ENCODE measurements at regions not wholly inside any gene's neighbourhood (a gene's known extent, or its start where the extent isn't known, plus 50 kb on each side); places are given as distances from the start of the nearest gene placed in this dataset.

DNA sequence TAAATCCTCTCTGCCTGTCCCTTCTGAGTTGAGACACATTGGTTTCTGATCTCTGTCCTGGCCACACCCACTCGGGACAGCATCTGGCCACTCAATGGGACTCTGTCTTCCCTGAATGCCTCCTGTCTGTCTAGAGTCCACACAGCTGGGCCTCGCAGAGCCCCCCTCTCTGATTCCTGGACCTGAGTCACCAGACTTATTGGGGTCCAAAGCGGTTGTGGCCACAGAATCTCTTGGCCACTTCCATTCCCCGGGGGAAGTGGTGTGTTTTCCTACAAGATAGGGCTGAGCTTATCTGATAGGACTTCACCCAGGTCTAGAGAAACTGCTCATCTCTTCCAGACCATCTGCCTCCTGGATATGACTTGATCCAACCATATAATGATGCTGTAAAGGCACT, 57.4 kb upstream of the WNT11 start:
- no peak for DNase-seq (ENCODE audit: low spot score)
- in situ Hi-C loops (cut with MboI; ENCODE audit: low pct_unique_long_range_greater_than_20kb, low sequenced_read_pairs, unreplicated experiment): no loop called here
- TF ChIP-seq, protein P1, sequence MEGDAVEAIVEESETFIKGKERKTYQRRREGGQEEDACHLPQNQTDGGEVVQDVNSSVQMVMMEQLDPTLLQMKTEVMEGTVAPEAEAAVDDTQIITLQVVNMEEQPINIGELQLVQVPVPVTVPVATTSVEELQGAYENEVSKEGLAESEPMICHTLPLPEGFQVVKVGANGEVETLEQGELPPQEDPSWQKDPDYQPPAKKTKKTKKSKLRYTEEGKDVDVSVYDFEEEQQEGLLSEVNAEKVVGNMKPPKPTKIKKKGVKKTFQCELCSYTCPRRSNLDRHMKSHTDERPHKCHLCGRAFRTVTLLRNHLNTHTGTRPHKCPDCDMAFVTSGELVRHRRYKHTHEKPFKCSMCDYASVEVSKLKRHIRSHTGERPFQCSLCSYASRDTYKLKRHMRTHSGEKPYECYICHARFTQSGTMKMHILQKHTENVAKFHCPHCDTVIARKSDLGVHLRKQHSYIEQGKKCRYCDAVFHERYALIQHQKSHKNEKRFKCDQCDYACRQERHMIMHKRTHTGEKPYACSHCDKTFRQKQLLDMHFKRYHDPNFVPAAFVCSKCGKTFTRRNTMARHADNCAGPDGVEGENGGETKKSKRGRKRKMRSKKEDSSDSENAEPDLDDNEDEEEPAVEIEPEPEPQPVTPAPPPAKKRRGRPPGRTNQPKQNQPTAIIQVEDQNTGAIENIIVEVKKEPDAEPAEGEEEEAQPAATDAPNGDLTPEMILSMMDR (IDR thresholded peaks at IDR 0.05; ENCODE audit: extremely low read depth, insufficient read depth, missing control alignments): no peak

DNA sequence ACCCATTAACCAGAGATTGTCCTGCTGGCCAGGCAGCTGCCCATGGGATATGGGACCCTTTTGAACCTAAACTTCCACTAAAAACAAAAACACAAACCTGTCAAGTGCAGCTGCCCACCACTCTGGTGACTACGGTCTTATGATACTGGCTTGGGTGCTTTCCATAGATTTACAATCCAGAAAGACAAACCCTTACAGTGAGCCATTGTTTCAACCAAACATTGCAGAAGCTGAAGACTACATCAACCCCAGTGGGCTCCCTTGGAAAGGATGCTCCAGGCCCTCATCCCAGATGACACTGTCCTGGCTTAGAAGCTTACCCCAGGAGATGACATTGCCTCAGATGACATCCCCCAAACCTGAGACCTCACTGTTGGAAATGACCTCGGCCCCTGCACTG, 56.9 kb upstream of the WNT11 start:
- in situ Hi-C loops (cut with MboI; ENCODE audit: low pct_unique_long_range_greater_than_20kb, low sequenced_read_pairs, unreplicated experiment): no loop called here
- TF ChIP-seq, protein P1 (IDR thresholded peaks at IDR 0.05; ENCODE audit: extremely low read depth, insufficient read depth, missing control alignments): no peak
- no peak for DNase-seq (ENCODE audit: low spot score)

DNA sequence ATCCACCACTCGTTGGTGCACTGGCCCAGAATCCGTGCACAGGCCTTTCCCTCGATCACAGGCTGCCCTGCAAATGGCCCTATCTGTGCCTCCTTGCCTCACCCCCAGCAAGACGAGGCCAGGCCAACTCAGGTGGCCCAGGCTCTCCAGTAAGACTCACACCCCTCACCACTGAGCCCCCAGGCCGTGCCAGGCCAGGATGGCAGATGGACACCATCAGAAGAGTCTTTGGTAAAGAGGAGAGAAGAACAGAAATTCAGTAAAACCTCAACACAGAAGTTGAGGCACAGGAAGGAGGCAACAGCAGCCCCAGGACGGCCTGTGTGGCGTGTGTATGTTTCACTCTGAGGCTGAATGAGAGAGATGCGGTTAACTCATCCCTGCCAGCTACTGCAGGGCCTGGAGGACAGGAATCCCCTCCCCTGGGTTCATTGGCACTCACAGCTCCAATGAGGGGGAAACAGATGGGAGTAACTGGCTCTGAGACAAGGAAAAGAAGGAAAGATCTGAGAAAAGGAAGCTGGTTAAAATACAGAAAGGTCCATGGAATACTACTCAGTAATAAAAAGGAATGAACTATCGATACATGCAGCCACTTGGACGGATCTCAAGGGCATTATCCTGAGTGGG, 54.1 kb upstream of the WNT11 start:
- in situ Hi-C loops (cut with MboI; ENCODE audit: low pct_unique_long_range_greater_than_20kb, low sequenced_read_pairs, unreplicated experiment): no loop called here
- TF ChIP-seq, protein P1 (IDR thresholded peaks at IDR 0.05; ENCODE audit: extremely low read depth, insufficient read depth, missing control alignments): no peak
- DNase-seq (ENCODE audit: low spot score): no peak

DNA sequence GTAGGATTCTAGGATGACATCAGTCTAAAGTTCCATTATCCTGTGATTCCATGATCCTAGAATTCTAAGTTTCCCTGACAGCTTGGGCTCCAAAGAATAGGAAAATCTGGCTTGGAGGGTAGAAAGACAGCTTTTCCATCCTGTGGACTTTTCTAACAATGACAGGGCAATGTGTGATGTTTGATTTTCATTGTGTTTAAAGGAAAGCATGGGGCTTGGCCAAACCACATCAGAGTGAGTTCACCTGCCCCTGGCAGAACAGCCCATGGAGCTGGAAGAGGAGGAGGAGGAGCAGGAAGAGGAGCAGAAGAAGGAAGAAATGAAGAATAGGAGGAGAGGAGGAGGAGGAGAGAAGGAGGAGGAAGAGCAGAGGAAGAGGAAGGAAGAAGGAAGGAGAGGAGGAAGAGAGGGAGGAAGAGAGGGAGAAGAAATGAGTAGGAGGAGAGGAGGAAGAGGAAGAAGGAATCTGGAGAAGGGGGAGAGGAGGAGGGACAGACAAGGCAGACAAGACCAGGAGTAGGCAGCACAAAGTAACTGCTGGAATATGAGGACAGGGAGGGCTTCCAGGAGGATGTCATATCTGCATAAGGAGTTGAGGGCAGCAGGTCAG, 53.1 kb upstream of the WNT11 start:
- no peak for DNase-seq (ENCODE audit: low spot score)
- in situ Hi-C loops (cut with MboI; ENCODE audit: low pct_unique_long_range_greater_than_20kb, low sequenced_read_pairs, unreplicated experiment): no loop called here
- TF ChIP-seq, protein P1 (IDR thresholded peaks at IDR 0.05; ENCODE audit: extremely low read depth, insufficient read depth, missing control alignments): no peak

DNA sequence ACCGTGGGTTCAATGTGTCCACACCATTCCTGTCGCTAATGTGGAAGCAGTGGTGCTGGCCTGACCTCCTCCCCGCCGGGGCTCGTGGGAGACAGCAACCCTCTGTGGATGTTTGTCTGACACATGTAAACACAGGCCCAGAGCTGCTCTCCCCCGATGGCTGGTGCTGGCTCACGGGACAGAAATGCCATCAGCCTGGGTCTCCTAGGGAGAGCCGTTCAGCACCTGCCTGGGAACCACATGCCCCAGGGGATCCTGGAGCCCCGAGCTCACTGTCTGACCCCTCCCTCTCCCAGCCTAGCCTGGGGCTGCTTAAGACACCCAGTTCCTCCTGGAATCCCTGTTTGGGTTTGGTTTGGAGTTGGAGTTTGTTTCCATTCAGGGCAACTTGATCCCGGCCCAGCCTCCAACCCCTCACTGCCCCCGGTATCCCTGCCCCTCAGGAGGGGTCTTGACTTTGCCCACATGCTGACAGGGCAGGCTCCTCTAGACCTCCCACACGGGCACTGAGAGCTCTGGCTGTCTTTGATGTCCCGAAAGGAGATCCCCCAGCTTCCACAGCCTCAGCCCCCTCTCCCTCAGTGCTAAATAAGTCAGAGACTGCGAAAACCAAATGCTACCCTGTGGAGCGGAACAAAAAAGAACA, 50.9 kb upstream of the WNT11 start:
- TF ChIP-seq, protein P1 (IDR thresholded peaks at IDR 0.05; ENCODE audit: extremely low read depth, insufficient read depth, missing control alignments): no peak
- in situ Hi-C loops (cut with MboI; ENCODE audit: low pct_unique_long_range_greater_than_20kb, low sequenced_read_pairs, unreplicated experiment): no loop called here
- DNase-seq (ENCODE audit: low spot score): no peak

DNA sequence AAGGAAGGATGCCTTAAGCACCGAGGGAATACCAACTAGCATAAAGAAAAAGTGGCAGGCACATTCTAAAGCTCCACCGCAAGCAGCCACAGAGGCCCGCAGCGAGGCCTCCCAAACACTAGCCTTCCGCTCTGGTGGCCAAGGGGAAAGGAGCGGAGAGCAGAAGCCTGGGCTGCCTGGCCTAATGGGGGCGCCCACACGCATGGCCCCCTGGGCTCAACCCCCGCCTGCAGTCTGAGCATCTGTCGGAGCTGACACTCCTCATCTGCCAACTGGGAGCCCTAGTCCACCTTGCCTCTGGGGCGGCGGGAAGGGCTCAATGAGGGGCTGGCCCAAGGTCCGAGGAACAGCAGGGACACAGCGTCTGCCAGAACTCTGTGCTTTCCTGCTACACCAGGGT, 50.1 kb upstream of the WNT11 start:
- in situ Hi-C loops (cut with MboI; ENCODE audit: low pct_unique_long_range_greater_than_20kb, low sequenced_read_pairs, unreplicated experiment): no loop called here
- DNase-seq (ENCODE audit: low spot score): no peak
- TF ChIP-seq, protein P1 (IDR thresholded peaks at IDR 0.05; ENCODE audit: extremely low read depth, insufficient read depth, missing control alignments): no peak
